ENCODE measurements at regions not wholly inside any gene's neighbourhood (a gene's known extent, or its start where the extent isn't known, plus 50 kb on each side); places are given as distances from the start of the nearest gene placed in this dataset.
"Not testable (repeated sequence)": the region's sequence is repeated elsewhere in the genome, so short reads cannot be mapped to it uniquely, and the experiment has no call there.

GRCh38 chr13:89402211-89402610, 1731.0 kb downstream of the SLITRK5 start:
- no peak for DNase-seq

GRCh38 chr13:89406096-89406495, 1734.9 kb downstream of the SLITRK5 start:
- DNase-seq: not testable (repeated sequence)

- DNase-seq: no peak
Measured at GRCh38 chr13:89407357-89407756, 1736.2 kb downstream of the SLITRK5 start.

GRCh38 chr13:89432997-89433396, 1761.8 kb downstream of the SLITRK5 start:
- DNase-seq: no peak

- DNase-seq: not testable (repeated sequence)
Measured at GRCh38 chr13:89434624-89435023, 1763.5 kb downstream of the SLITRK5 start.

- DNase-seq: no peak
Measured at GRCh38 chr13:89454681-89455080, 1783.5 kb downstream of the SLITRK5 start.

GRCh38 chr13:89455225-89455624, 1784.1 kb downstream of the SLITRK5 start:
- DNase-seq: no peak

- no peak for DNase-seq
Measured at GRCh38 chr13:89455741-89456140, 1784.6 kb downstream of the SLITRK5 start.

GRCh38 chr13:89457977-89458376, 1786.8 kb downstream of the SLITRK5 start:
- no peak for DNase-seq

GRCh38 chr13:89458456-89458855, 1787.3 kb downstream of the SLITRK5 start:
- no peak for DNase-seq

GRCh38 chr13:89460895-89461294, 1789.7 kb downstream of the SLITRK5 start:
- DNase-seq: not testable (repeated sequence)

- DNase-seq: no peak
Measured at GRCh38 chr13:89465366-89465765, 1794.2 kb downstream of the SLITRK5 start.

GRCh38 chr13:89468081-89468480, 1796.9 kb downstream of the SLITRK5 start:
- DNase-seq: no peak

- no peak for DNase-seq
Measured at GRCh38 chr13:89470901-89471300, 1799.7 kb downstream of the SLITRK5 start.

GRCh38 chr13:89474432-89474831, 1803.3 kb downstream of the SLITRK5 start:
- DNase-seq: no peak

- DNase-seq: no peak
Measured at GRCh38 chr13:89486065-89486464, 1814.9 kb downstream of the SLITRK5 start.

- no peak for DNase-seq
Measured at GRCh38 chr13:89486709-89487108, 1815.5 kb downstream of the SLITRK5 start.

GRCh38 chr13:89490661-89491060, 1819.5 kb downstream of the SLITRK5 start:
- DNase-seq: no peak

GRCh38 chr13:89496478-89496877, 1825.3 kb downstream of the SLITRK5 start:
- DNase-seq: no peak

GRCh38 chr13:89497658-89498057, 1826.5 kb downstream of the SLITRK5 start:
- no peak for DNase-seq

- DNase-seq: no peak
Measured at GRCh38 chr13:89502286-89502685, 1831.1 kb downstream of the SLITRK5 start.

GRCh38 chr13:89514534-89515312, 1832.8 kb upstream of the MIR17HG start:
- no peak for DNase-seq

GRCh38 chr13:89515948-89516347, 1831.5 kb upstream of the MIR17HG start:
- no peak for DNase-seq

- no peak for DNase-seq
Measured at GRCh38 chr13:89518289-89519077, 1829.0 kb upstream of the MIR17HG start.
